ENCODE measurements at regions not wholly inside any gene's neighbourhood (a gene's known extent, or its start where the extent isn't known, plus 50 kb on each side); places are given as distances from the start of the nearest gene placed in this dataset.

DNA sequence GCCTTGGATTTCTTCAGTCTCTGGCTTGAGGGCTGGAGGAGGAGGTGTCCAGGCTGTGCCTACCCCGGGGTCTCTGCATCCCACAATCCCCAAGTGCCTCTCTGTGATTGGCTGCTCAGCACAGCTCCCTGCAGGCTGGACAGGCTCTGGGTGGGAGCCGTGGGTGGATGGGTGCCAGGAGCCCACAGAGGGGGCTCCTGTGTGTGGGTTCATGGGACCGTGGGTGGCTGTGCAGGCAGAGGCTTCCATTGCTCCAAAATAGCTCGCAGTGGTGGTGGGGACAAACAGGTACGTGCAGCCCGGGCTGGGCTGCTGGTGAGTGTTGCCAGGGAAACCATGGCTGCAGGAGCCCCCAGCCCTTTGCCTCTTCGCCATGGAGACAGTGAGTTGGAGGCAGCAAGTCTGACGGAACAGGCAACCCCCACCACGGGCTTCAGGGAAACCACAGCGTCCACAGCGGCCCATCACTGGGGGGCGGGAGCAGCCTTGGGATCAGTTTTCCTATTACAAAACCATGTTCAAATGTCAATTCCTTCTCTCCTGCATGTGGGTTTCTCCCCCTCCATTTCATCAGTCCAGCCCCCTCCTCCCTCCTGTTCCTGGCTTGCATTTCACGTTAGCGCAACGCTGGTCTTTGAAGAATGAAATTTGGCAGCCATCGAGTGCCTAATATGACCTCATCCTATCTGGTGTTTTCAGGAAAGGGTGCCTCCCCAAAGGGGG, 155.2 kb downstream of the TRIM29 start:
- H2AK9ac ChIP-seq (replicated peaks; ENCODE audit: low read depth, low read length, poor library complexity): no peak overlapping the region
- no peaks in the 10 kb centered on the region for H4K20me1 ChIP-seq (ENCODE audit: insufficient read depth, low read length)
- POLR2A ChIA-PET (ENCODE audit: unreplicated experiment): no interaction called here
- no peaks in the 10 kb centered on the region for H3K9me1 ChIP-seq (ENCODE audit: insufficient read depth, low read length)
- no peak overlapping the region for H3K14ac ChIP-seq (replicated peaks; ENCODE audit: low read depth, low read length)
- CTCF ChIA-PET: no interaction called here
- peaks cover 26% of the 10 kb centered on the region for H3K27me3 ChIP-seq (ENCODE audit: control insufficient read depth, insufficient read depth, low read length)
- no peak for TF ChIP-seq CEBPB (IDR thresholded peaks at IDR 0.05; ENCODE audit: low read depth, low read length)
- ATAC-seq (ENCODE audit: low read depth) (no peak), DNase-seq (no peak)
- H4K91ac ChIP-seq (ENCODE audit: insufficient read depth, low read depth, low read length): no peak overlapping the region
- intact Hi-C loops (cut with micrococcal nuclease) (no loop called here), in situ Hi-C loops (cut with MboI; ENCODE audit: low sequenced_read_pairs) (no loop called here), dilution Hi-C loops (cut with HindIII; ENCODE audit: low sequenced_read_pairs, unreplicated experiment) (no loop called here)
- H2BK15ac ChIP-seq (ENCODE audit: low read depth, low read length): no peak overlapping the region
- H2BK20ac ChIP-seq (ENCODE audit: low read depth, low read length): no peak overlapping the region
- no peak overlapping the region for H3K18ac ChIP-seq (ENCODE audit: low read depth, low read length)
- no peak overlapping the region for H2AFZ ChIP-seq (replicated peaks; ENCODE audit: low read length, poor library complexity)
- H4K5ac ChIP-seq (ENCODE audit: low read depth, low read length): no peak overlapping the region
- no peak overlapping the region for H3K4me3 ChIP-seq (ENCODE audit: insufficient read depth, low read depth, low read length)
- H3K4me1 ChIP-seq (ENCODE audit: control insufficient read depth, insufficient read depth, low read length): no peaks in the 10 kb centered on the region
- H3K4ac ChIP-seq (ENCODE audit: low read depth, low read length): no peak overlapping the region
- H3K36me3 ChIP-seq (ENCODE audit: control insufficient read depth, insufficient read depth, low read length): no peaks in the 10 kb centered on the region
- H2AK5ac ChIP-seq (ENCODE audit: low read depth, low read length): no peak overlapping the region
- no TSS peak for BruUV-seq (replicated peaks)
- no peaks in the 10 kb centered on the region for H3K9me3 ChIP-seq (ENCODE audit: control insufficient read depth, insufficient read depth, low read length)
- H2BK5ac ChIP-seq (ENCODE audit: low read depth, low read length, poor library complexity, severe bottlenecking): no peak overlapping the region
- H2BK120ac ChIP-seq (ENCODE audit: low read depth, low read length): no peak overlapping the region
- no peak overlapping the region for H3K56ac ChIP-seq (ENCODE audit: extremely low read depth, insufficient read depth, low read length)
- 50% methylated on average over 2 of the region's 16 CpGs; no CpG with 5 or more reads in 1 of the 2 experiments for WGBS, 2 experiments (ENCODE audit: extremely low coverage in 2 of 2, insufficient read length in 1 of 2)
- H3K27ac ChIP-seq (ENCODE audit: insufficient read depth, low read length): no peak overlapping the region
- H3K4me2 ChIP-seq (ENCODE audit: low read depth, low read length): no peak overlapping the region
- H4K8ac ChIP-seq (ENCODE audit: low read depth in 2 of 2, low read length in 2 of 2): no peak overlapping the region
- no peak overlapping the region for H3K23ac ChIP-seq (ENCODE audit: low read depth, low read length)
- no peak overlapping the region for H3K9ac ChIP-seq (ENCODE audit: low read depth, low read length)
- no peaks in the 10 kb centered on the region for H3K79me1 ChIP-seq (ENCODE audit: low read depth in 1 of 2, low read length in 2 of 2)

All from IMR-90 (cell line).